Thoracic aorta (tissue), 2 donors: ENCODE measurements at regions not wholly inside any gene's neighbourhood (a gene's known extent, or its start where the extent isn't known, plus 50 kb on each side); places are given as distances from the start of the nearest gene placed in this dataset.

Source experiments
- ATAC-seq: fragments of 150-250 bp; one replicate; pipeline ENCODE4 v1.8.0; 2017; ENCODE audit warnings: low read depth; ENCODE audit not compliant: insufficient number of reproducible peaks, low FRiP score
- DNase-seq: peaks from one replicate; pipeline ENCODE4 v3.0.0-alpha.2; 2020; ENCODE audit warnings: low spot score
- H3K27ac ChIP-seq, 2 donors: fragments of 200-600 bp; sonication (generic); 1 replicate in 1 of 2; 2 replicates in 1 of 2; pipeline ENCODE4 v1.5.1; 2016; ENCODE audit warnings: mild to moderate bottlenecking in 2 of 2, moderate library complexity in 2 of 2
- H3K27me3 ChIP-seq: fragments of 200-600 bp; sonication (generic); replicated peaks from 2 replicates; pipeline ENCODE4 v1.6.0; 2016; ENCODE audit warnings: mild to moderate bottlenecking; ENCODE audit not compliant: insufficient read depth
- H3K36me3 ChIP-seq: fragments of 200-600 bp; sonication (generic); one replicate; pipeline ENCODE4 v1.5.1; 2016
- H3K4me1 ChIP-seq, 2 donors: fragments of 200-600 bp; sonication (generic); 1 replicate in 1 of 2; 2 replicates in 1 of 2; pipeline versions ENCODE4 v1.5.1 to v1.6.0; 2016; ENCODE audit warnings: low read depth in 2 of 2, mild to moderate bottlenecking in 1 of 2; ENCODE audit not compliant: control insufficient read depth in 1 of 2
- H3K4me3 ChIP-seq: fragments of 200-600 bp; sonication (generic); 2 replicates; pipeline ENCODE4 v1.5.1; 2016; ENCODE audit warnings: mild to moderate bottlenecking
- H3K9me3 ChIP-seq: fragments of 200-600 bp; sonication (generic); 2 replicates; pipeline ENCODE4 v1.5.1; 2016
- CTCF ChIP-seq: fragments of 200-600 bp; sonication (generic); IDR thresholded peaks from one replicate; pipeline ENCODE4 v1.5.1; 2019; ENCODE audit warnings: antibody characterized with exemption

- Histone ChIP-seq H3K36me3 (no peaks in the 10 kb centered on the region), H3K9me3 (no peaks in the 10 kb centered on the region), H3K27ac (no peak overlapping the region), H3K27me3 (no peaks in the 10 kb centered on the region), H3K4me3 (peak overlapping the region; percentile 36), H3K4me1 (peaks cover 6 to 25% of the 10 kb centered on the region in 2 donors)
- DNase-seq (no peak), ATAC-seq (no peak)
- TF ChIP-seq CTCF: no peak
Observed at GRCh38 chr15:81531109-81531592, 157.1 kb upstream of the TMC3 start.

GRCh38 chr15:81530271-81530691, 156.3 kb upstream of the TMC3 start:
- Histone ChIP-seq H3K4me3 (no peak overlapping the region), H3K9me3 (no peaks in the 10 kb centered on the region), H3K27ac (no peak overlapping the region), H3K27me3 (no peaks in the 10 kb centered on the region), H3K4me1 (peaks cover 6 to 25% of the 10 kb centered on the region in 2 donors), H3K36me3 (no peaks in the 10 kb centered on the region)
- no peak for ATAC-seq
- no peak for DNase-seq
- TF ChIP-seq CTCF: no peak

GRCh38 chr15:81529481-81529880, 155.5 kb upstream of the TMC3 start:
- Histone ChIP-seq H3K9me3 (no peaks in the 10 kb centered on the region), H3K27ac (no peak overlapping the region), H3K36me3 (no peaks in the 10 kb centered on the region), H3K27me3 (no peaks in the 10 kb centered on the region), H3K4me1 (peaks cover 6 to 25% of the 10 kb centered on the region in 2 donors), H3K4me3 (no peak overlapping the region)
- no peak for TF ChIP-seq CTCF
- DNase-seq: no peak
- ATAC-seq: no peak

GRCh38 chr15:81526029-81526428, 152.0 kb upstream of the TMC3 start:
- Histone ChIP-seq H3K27me3 (no peaks in the 10 kb centered on the region), H3K4me3 (no peak overlapping the region), H3K9me3 (no peaks in the 10 kb centered on the region), H3K36me3 (no peaks in the 10 kb centered on the region), H3K4me1 (peaks cover under 1 to 16% of the 10 kb centered on the region in 2 donors), H3K27ac (no peak overlapping the region)
- TF ChIP-seq CTCF: no peak
- ATAC-seq (no peak), DNase-seq (no peak)

GRCh38 chr15:81524496-81524895, 150.5 kb upstream of the TMC3 start:
- no peaks in the 10 kb centered on the region for H3K36me3 ChIP-seq
- TF ChIP-seq CTCF: no peak
- peaks cover 0 to 2% of the 10 kb centered on the region in 2 donors for H3K4me1 ChIP-seq
- no peak for DNase-seq
- H3K9me3 ChIP-seq: no peaks in the 10 kb centered on the region
- H3K4me3 ChIP-seq: no peak overlapping the region
- ATAC-seq: no peak
- H3K27ac ChIP-seq: no peak overlapping the region
- H3K27me3 ChIP-seq: no peaks in the 10 kb centered on the region
